Ectodermal cell (in vitro differentiated cells): ENCODE measurements at regions not wholly inside any gene's neighbourhood (a gene's known extent, or its start where the extent isn't known, plus 50 kb on each side); places are given as distances from the start of the nearest gene placed in this dataset.

Source experiments
- H3K27ac ChIP-seq: 2 replicates; pipeline ENCODE4 v1.7.0; 2013; ENCODE audit warnings: mild to moderate bottlenecking, low read depth, low read length; ENCODE audit not compliant: insufficient read depth, poor library complexity, severe bottlenecking
- H3K27me3 ChIP-seq: 2 replicates; pipeline ENCODE4 v1.7.0; 2013; ENCODE audit warnings: mild to moderate bottlenecking, low read length; ENCODE audit not compliant: insufficient read depth, control insufficient read depth, poor library complexity, severe bottlenecking
- H3K36me3 ChIP-seq: one replicate; pipeline ENCODE4 v1.7.0; 2013; ENCODE audit warnings: low read length; ENCODE audit not compliant: control insufficient read depth, insufficient read depth
- H3K4me1 ChIP-seq: one replicate; pipeline ENCODE4 v1.7.0; 2013; ENCODE audit warnings: low read length; ENCODE audit not compliant: control insufficient read depth, insufficient read depth
- H3K4me3 ChIP-seq: 2 replicates; pipeline ENCODE4 v1.7.0; 2013; ENCODE audit warnings: low read depth, low read length, control low read depth; ENCODE audit not compliant: insufficient read depth
- H3K9me3 ChIP-seq: 2 replicates; pipeline ENCODE4 v1.7.0; 2013; ENCODE audit warnings: mild to moderate bottlenecking, low read length, moderate library complexity; ENCODE audit not compliant: control insufficient read depth
- whole genome bisulfite sequencing, 2 experiments: methylation state at CpG; one replicate each; pipeline ENCODE4 v1.1.7; 2013; ENCODE audit warnings: missing lambda C conversion rate in 2 of 2; 5-methylcytosine and 5-hydroxymethylcytosine counted together

- H3K4me1 ChIP-seq = no peaks in the 10 kb centered on the region
- H3K9me3 ChIP-seq = no peaks in the 10 kb centered on the region
- H3K27ac ChIP-seq = no peak overlapping the region
- 95% methylated on average over 4 of the region's 4 CpGs for WGBS, 2 experiments
- no peak overlapping the region for H3K4me3 ChIP-seq
- H3K27me3 ChIP-seq = no peaks in the 10 kb centered on the region
- no peaks in the 10 kb centered on the region for H3K36me3 ChIP-seq
Observed at GRCh38 chr3:154571553-154572226, 141.7 kb upstream of the GPR149 start.

DNA sequence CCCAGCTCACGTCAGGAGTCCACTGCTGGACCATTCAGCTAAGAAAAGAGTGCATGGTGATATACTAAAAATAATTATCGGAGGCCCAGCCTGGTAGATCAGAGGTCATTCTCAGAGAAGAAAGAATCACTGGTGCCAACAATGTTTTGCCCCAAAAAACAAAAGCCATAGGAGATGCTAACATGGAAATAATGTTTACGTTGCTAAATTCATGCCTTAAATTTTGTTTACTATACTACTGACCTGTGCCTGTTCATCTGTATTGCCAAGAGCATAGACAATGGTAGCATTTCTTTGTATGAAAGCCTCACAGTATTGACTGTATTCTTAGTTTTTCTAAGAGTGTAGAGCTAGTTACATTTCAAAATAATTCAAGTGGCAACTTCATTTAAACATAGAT lies 138.1 kb upstream of the GPR149 start:
- Histone ChIP-seq H3K9me3 (no peaks in the 10 kb centered on the region), H3K27ac (no peak overlapping the region), H3K36me3 (no peaks in the 10 kb centered on the region), H3K4me3 (no peak overlapping the region), H3K4me1 (no peaks in the 10 kb centered on the region), H3K27me3 (no peaks in the 10 kb centered on the region)
- WGBS, 2 experiments = 96 to 98% methylated on average over 3 of the region's 3 CpGs

DNA sequence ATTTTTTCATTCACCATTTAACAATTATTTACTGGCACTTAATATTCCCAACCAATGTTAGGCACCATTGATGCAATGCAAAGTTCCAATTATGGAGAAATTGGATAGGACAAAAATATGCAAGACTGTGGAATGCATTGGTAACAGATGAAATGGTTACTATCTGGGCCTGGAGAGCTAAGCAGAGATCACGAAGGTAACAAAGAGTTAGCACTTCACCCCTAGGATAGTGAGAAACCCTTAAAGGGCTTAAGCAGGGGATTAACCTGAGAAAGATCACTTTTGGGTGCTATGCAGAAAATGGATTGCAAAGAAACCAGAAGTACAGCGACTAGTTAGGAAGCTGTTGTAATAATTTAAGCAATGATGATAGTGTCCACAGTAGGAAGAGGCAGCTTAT lies 129.6 kb upstream of the GPR149 start:
- Histone ChIP-seq H3K27me3 (no peaks in the 10 kb centered on the region), H3K27ac (no peak overlapping the region), H3K4me3 (no peak overlapping the region), H3K36me3 (no peaks in the 10 kb centered on the region), H3K4me1 (no peaks in the 10 kb centered on the region), H3K9me3 (no peaks in the 10 kb centered on the region)
- 86 to 87% methylated on average over 2 of the region's 2 CpGs for WGBS, 2 experiments

DNA sequence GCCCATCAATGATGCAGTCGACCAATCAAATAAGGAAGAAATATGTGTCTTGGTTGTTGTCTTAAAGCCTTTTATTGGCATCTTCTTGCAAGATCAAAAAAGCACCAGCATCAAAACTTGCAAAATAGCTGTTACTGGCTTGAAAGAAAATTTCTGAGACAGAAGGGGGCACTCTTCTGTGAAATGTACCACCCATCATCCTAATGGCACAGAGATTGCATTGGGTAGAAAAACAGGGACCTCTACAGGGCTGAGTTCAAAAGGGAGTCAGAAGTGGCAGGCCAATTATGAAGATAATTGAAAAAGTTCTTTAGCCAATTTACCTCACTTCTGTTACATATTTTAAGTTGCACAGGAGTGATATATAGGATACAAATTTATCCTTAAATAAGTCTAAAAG lies 122.3 kb upstream of the GPR149 start:
- Histone ChIP-seq H3K9me3 (no peaks in the 10 kb centered on the region), H3K36me3 (no peaks in the 10 kb centered on the region), H3K4me1 (no peaks in the 10 kb centered on the region), H3K4me3 (no peak overlapping the region), H3K27ac (no peak overlapping the region), H3K27me3 (no peaks in the 10 kb centered on the region)
- WGBS, 2 experiments = 47 to 60% methylated on average over 1 of the region's 1 CpG

DNA sequence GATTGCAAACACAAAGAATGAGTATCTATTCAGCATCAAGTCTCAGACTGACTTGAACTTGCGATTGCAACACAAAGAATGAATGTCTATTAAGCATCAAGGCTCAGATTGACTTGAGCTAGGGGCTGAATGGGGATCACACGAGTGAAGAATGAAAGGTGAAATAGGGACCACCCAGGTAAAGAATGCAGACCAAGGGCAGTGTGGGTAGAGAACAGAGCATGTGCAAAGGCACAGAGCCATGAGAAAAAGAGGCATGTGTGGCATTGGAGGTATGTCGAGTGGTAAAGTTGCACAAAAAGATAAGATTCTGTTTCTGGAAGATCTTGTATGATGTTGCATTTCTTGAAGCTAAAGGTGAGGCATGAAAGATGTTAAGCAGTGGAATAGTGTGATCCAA lies 119.4 kb upstream of the GPR149 start:
- H3K27me3 ChIP-seq = no peaks in the 10 kb centered on the region

DNA sequence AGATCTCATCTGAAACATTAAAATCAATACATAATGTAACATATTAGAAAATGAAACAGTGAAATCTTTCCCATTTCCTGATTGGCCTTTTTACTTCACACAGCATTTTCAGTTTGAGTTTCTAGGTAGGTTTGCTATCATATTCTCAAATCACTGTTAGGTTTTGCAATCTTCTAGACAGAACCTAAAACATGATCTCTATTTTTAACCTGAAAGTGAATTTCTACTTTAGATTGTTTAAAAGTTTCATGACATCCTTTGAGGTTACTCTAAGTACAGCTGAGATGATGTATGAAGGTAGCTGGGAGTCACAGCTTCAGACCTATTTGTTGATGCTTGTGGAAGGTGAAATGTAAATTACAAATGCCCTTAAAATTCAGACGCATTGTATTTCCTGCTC lies 118.4 kb upstream of the GPR149 start:
- H3K27me3 ChIP-seq = no peaks in the 10 kb centered on the region
- no peak overlapping the region for H3K27ac ChIP-seq
- 84 to 87% methylated on average over 1 of the region's 1 CpG for WGBS, 2 experiments

More for the DNA sequence above, 119.4 kb upstream of the GPR149 start:
- Histone ChIP-seq H3K4me1 (no peaks in the 10 kb centered on the region), H3K27ac (no peak overlapping the region), H3K4me3 (no peak overlapping the region), H3K36me3 (no peaks in the 10 kb centered on the region), H3K9me3 (no peaks in the 10 kb centered on the region)
- WGBS, 2 experiments = 81 to 90% methylated on average over 3 of the region's 3 CpGs

DNA sequence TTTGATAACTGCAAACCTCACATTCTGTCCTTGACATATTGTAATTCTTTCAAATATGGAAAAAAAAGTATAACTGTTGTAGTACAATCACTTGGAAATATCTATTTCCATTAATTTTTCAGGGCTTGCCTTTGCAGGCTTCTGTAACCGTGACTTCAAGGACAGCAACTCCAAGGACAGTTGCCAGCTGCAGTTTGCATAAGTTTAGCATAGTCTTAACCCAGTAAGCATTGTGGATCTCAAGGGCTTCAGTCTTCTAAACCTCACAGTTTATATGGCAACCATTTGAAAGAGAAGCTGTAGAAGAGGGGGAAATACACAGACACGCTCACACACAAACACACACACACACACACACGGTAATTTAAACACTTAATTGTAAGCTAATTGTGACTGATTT lies 112.8 kb upstream of the GPR149 start:
- H3K36me3 ChIP-seq = no peaks in the 10 kb centered on the region
- no peaks in the 10 kb centered on the region for H3K4me1 ChIP-seq
- H3K27me3 ChIP-seq = no peaks in the 10 kb centered on the region
- no peak overlapping the region for H3K27ac ChIP-seq
- WGBS, 2 experiments = 77 to 95% methylated on average over 2 of the region's 3 CpGs
- no peak overlapping the region for H3K4me3 ChIP-seq
- H3K9me3 ChIP-seq = no peaks in the 10 kb centered on the region

More for the DNA sequence above, 118.4 kb upstream of the GPR149 start:
- Histone ChIP-seq H3K9me3 (no peaks in the 10 kb centered on the region), H3K4me3 (no peak overlapping the region), H3K4me1 (no peaks in the 10 kb centered on the region), H3K36me3 (no peaks in the 10 kb centered on the region)

GRCh38 chr3:154540950-154541604 lies 111.1 kb upstream of the GPR149 start:
- no peaks in the 10 kb centered on the region for H3K27me3 ChIP-seq
- no peaks in the 10 kb centered on the region for H3K4me1 ChIP-seq
- H3K4me3 ChIP-seq = no peak overlapping the region
- H3K36me3 ChIP-seq = no peaks in the 10 kb centered on the region
- H3K27ac ChIP-seq = no peak overlapping the region
- WGBS, 2 experiments = 93 to 100% methylated on average over 2 of the region's 2 CpGs
- H3K9me3 ChIP-seq = no peaks in the 10 kb centered on the region

GRCh38 chr3:154538566-154539360 lies 108.8 kb upstream of the GPR149 start:
- no peak overlapping the region for H3K27ac ChIP-seq
- H3K27me3 ChIP-seq = no peaks in the 10 kb centered on the region
- H3K36me3 ChIP-seq = no peaks in the 10 kb centered on the region
- H3K4me1 ChIP-seq = no peaks in the 10 kb centered on the region
- no peak overlapping the region for H3K4me3 ChIP-seq
- WGBS, 2 experiments = 87 to 93% methylated on average over 3 to 5 of the region's 5 CpGs
- H3K9me3 ChIP-seq = no peaks in the 10 kb centered on the region

- Histone ChIP-seq H3K27me3 (no peaks in the 10 kb centered on the region), H3K9me3 (no peaks in the 10 kb centered on the region), H3K4me3 (no peak overlapping the region), H3K36me3 (no peaks in the 10 kb centered on the region), H3K27ac (no peak overlapping the region), H3K4me1 (no peaks in the 10 kb centered on the region)
- 86 to 100% methylated on average over 1 of the region's 1 CpG for WGBS, 2 experiments
Observed at GRCh38 chr3:154536751-154537150, 106.8 kb upstream of the GPR149 start.
